Panc1 (cell line): ENCODE measurements at regions not wholly inside any gene's neighbourhood (a gene's known extent, or its start where the extent isn't known, plus 50 kb on each side); places are given as distances from the start of the nearest gene placed in this dataset.

ENCODE experiments used
- REST ChIP-seq, 2 experiments: IDR thresholded peaks; 2 replicates each; pipeline ENCODE4 v1.6.1; 2011 to 2012; ENCODE audit warnings: low read depth in 2 of 2, control low read depth in 1 of 2, low read length in 1 of 2, mild to moderate bottlenecking in 1 of 2, moderate library complexity in 1 of 2; ENCODE audit not compliant: insufficient read depth in 1 of 2
- TF ChIP-seq, protein P1 (sequence below): fragments of 450-650 bp; IDR thresholded peaks from 2 replicates; pipeline ENCODE4 v1.5.1; 2017; ENCODE audit warnings: mild to moderate bottlenecking

- TF ChIP-seq REST (IDR thresholded peaks at IDR 0.05; ENCODE audit: insufficient read depth in 1 of 2, low read depth in 2 of 2, low read length in 1 of 2) = no peak
- TF ChIP-seq, protein P1, sequence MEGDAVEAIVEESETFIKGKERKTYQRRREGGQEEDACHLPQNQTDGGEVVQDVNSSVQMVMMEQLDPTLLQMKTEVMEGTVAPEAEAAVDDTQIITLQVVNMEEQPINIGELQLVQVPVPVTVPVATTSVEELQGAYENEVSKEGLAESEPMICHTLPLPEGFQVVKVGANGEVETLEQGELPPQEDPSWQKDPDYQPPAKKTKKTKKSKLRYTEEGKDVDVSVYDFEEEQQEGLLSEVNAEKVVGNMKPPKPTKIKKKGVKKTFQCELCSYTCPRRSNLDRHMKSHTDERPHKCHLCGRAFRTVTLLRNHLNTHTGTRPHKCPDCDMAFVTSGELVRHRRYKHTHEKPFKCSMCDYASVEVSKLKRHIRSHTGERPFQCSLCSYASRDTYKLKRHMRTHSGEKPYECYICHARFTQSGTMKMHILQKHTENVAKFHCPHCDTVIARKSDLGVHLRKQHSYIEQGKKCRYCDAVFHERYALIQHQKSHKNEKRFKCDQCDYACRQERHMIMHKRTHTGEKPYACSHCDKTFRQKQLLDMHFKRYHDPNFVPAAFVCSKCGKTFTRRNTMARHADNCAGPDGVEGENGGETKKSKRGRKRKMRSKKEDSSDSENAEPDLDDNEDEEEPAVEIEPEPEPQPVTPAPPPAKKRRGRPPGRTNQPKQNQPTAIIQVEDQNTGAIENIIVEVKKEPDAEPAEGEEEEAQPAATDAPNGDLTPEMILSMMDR = no peak
Observed at GRCh38 chr1:214830941-214831340, 227.9 kb downstream of the CENPF start.
